K562 (cell line): ENCODE measurements at regions not wholly inside any gene's neighbourhood (a gene's known extent, or its start where the extent isn't known, plus 50 kb on each side); places are given as distances from the start of the nearest gene placed in this dataset.

ENCODE experiments used
- CEBPG ChIP-seq, 3 experiments: fragments of 200-800 bp in 1 of 3; sonication (Bioruptor generic) in 1 of 3; sonication (generic) in 1 of 3; formaldehyde crosslinking in 1 of 3; IDR thresholded peaks in 2 of 3; conservative IDR thresholded peaks in 1 of 3; 2 replicates each; pipeline versions ENCODE4 v1.6.1 to v1.8.0; 2016 to 2022; ENCODE audit warnings: missing compliant biosample characterization in 2 of 3, missing genetic modification characterization in 2 of 3, mild to moderate bottlenecking in 1 of 3, missing genetic modification reagents in 1 of 3
- CREB1 ChIP-seq, 2 experiments: sonication (generic) in 1 of 2; formaldehyde crosslinking in 1 of 2; IDR thresholded peaks; 2 replicates each; pipeline versions ENCODE4 v1.6.1 to v1.8.0; 2012 to 2022; ENCODE audit warnings: inconsistent platforms in 1 of 2, mild to moderate bottlenecking in 1 of 2, missing genetic modification reagents in 1 of 2, moderate library complexity in 1 of 2
- CTCF ChIP-seq, 3 experiments: IDR thresholded peaks in 2 of 3; conservative IDR thresholded peaks in 1 of 3; 2 replicates each; pipeline ENCODE4 v1.5.1; 2011 to 2012; ENCODE audit warnings: low read length in 3 of 3, mild to moderate bottlenecking in 3 of 3, control low read depth in 2 of 3, improper control_type of control experiment in 1 of 3, inconsistent platforms in 1 of 3, low read depth in 1 of 3, mixed read lengths in 1 of 3, moderate library complexity in 1 of 3; ENCODE audit not compliant: insufficient read depth in 2 of 3
- EZH2 ChIP-seq: IDR thresholded peaks from 2 replicates; pipeline ENCODE4 v1.6.1; 2012; ENCODE audit warnings: low read depth, mild to moderate bottlenecking, inconsistent platforms, low read length, borderline replicate concordance
- FOXP4 ChIP-seq: sonication (generic); formaldehyde crosslinking; IDR thresholded peaks from 2 replicates; pipeline ENCODE4 v1.8.0; 2022; ENCODE audit warnings: mild to moderate bottlenecking, missing genetic modification reagents, borderline replicate concordance
- KDM1A ChIP-seq, 2 experiments: fragments of 450-650 bp; IDR thresholded peaks; 2 replicates each; pipeline ENCODE4 v1.6.1; 2016; ENCODE audit warnings: mild to moderate bottlenecking in 2 of 2
- SP1 ChIP-seq: sonication (generic); formaldehyde crosslinking; IDR thresholded peaks from 2 replicates; pipeline ENCODE4 v1.8.1; 2022; ENCODE audit warnings: mild to moderate bottlenecking, missing genetic modification reagents
- SRF ChIP-seq, 2 experiments: fragments of 250-450, 450-650 bp in 1 of 2; sonication (Bioruptor Pico) in 1 of 2; sonication (generic) in 1 of 2; formaldehyde crosslinking; IDR thresholded peaks; 2 replicates each; pipeline versions ENCODE4 v1.5.0 to v1.5.1; 2020 to 2022; ENCODE audit warnings: mild to moderate bottlenecking in 1 of 2, missing genetic modification reagents in 1 of 2
- YY1 ChIP-seq, 3 experiments: IDR thresholded peaks; 2 replicates each; pipeline ENCODE4 v1.6.1; 2011; ENCODE audit warnings: low read length in 2 of 3, mild to moderate bottlenecking in 2 of 3, moderate library complexity in 2 of 3, borderline replicate concordance in 1 of 3, control low read depth in 1 of 3, low read depth in 1 of 3; ENCODE audit not compliant: insufficient read depth in 3 of 3, insufficient replicate concordance in 2 of 3, control insufficient read depth in 1 of 3, insufficient read length in 1 of 3; ENCODE audit errors: extremely low read depth in 1 of 3
- ZNF408 ChIP-seq: fragments of 250-450 bp; sonication (Bioruptor Pico); IDR thresholded peaks from 2 replicates; pipeline ENCODE4 v1.4.0; 2020; ENCODE audit warnings: low read depth, mild to moderate bottlenecking, moderate library complexity

GRCh38 chr12:105852951-105853350 lies 285.8 kb downstream of the NUAK1 start:
- TF ChIP-seq CEBPG (CRISPR knock-in tag; IDR thresholded peaks at IDR 0.05) (no peak), CEBPG (tag; conservative IDR thresholded peaks at IDR 0.05 in 1 of 2, IDR thresholded peaks at IDR 0.05 in 1 of 2) (no peak), SP1 (no peak), CTCF (IDR thresholded peaks at IDR 0.05 in 2 of 3, conservative IDR thresholded peaks at IDR 0.05 in 1 of 3; ENCODE audit: insufficient read depth in 2 of 3, low read depth in 1 of 3, low read length in 3 of 3) (no peak), EZH2 (no peak), YY1 (IDR thresholded peaks at IDR 0.05; ENCODE audit: borderline replicate concordance in 1 of 3, control insufficient read depth in 1 of 3, extremely low read depth in 1 of 3, insufficient read depth in 3 of 3, insufficient read length in 1 of 3, insufficient replicate concordance in 2 of 3, low read depth in 1 of 3, low read length in 2 of 3) (no peak), CREB1 (IDR thresholded peaks at IDR 0.05) (no peak), CREB1 (CRISPR knock-in tag; IDR thresholded peaks at IDR 0.05) (no peak), KDM1A (IDR thresholded peaks at IDR 0.05) (no peak), SRF (CRISPR knock-in tag; IDR thresholded peaks at IDR 0.05) (no peak), FOXP4 (no peak), ZNF408 (CRISPR knock-in tag) (no peak)
